SU-DHL-6 (cell line): ENCODE measurements at regions not wholly inside any gene's neighbourhood (a gene's known extent, or its start where the extent isn't known, plus 50 kb on each side); places are given as distances from the start of the nearest gene placed in this dataset.

Source experiments
- H2AFZ ChIP-seq: fragments of 200-600 bp; sonication (generic); 2 replicates; pipeline ENCODE4 v1.6.1; 2014; ENCODE audit warnings: low read depth, mild to moderate bottlenecking, moderate library complexity, mixed read lengths, antibody characterized with exemption, low read length; ENCODE audit not compliant: severe bottlenecking
- H3F3A ChIP-seq: fragments of 200-600 bp; shearing (Covaris generic); 2 replicates; pipeline ENCODE4 v1.6.0; 2016; ENCODE audit warnings: antibody characterized with exemption, mild to moderate bottlenecking; ENCODE audit not compliant: insufficient read depth
- H3K27ac ChIP-seq: fragments of 200-600 bp; sonication (generic); 2 replicates; pipeline ENCODE4 v1.5.1; 2016; ENCODE audit warnings: low read depth, mild to moderate bottlenecking, low read length, moderate library complexity, mixed read lengths
- H3K27me3 ChIP-seq: fragments of 200-600 bp; sonication (generic), shearing (Covaris generic); 2 replicates; pipeline ENCODE4 v1.6.0; 2014; ENCODE audit warnings: mild to moderate bottlenecking, low read length
- H3K36me3 ChIP-seq: fragments of 200-600 bp; sonication (generic); 2 replicates; pipeline ENCODE4 v1.6.1; 2014; ENCODE audit warnings: mild to moderate bottlenecking, low read length, mixed read lengths
- H3K4me2 ChIP-seq: fragments of 300-600, 200-600 bp; shearing (Covaris generic), sonication (generic); 2 replicates; pipeline ENCODE4 v1.6.0; 2014; ENCODE audit warnings: low read length, low read depth, mild to moderate bottlenecking; ENCODE audit not compliant: poor library complexity, severe bottlenecking
- H3K4me3 ChIP-seq: fragments of 200-600 bp; sonication (generic); 2 replicates; pipeline ENCODE4 v1.5.1; 2014; ENCODE audit warnings: antibody characterized with exemption, low read length, mild to moderate bottlenecking, mixed read lengths; ENCODE audit not compliant: insufficient read depth, poor library complexity, severe bottlenecking
- H3K79me2 ChIP-seq: fragments of 200-600 bp; sonication (generic); 2 replicates; pipeline ENCODE4 v1.6.1; 2014; ENCODE audit warnings: mild to moderate bottlenecking, low read length, moderate library complexity; ENCODE audit not compliant: insufficient read depth
- H3K9ac ChIP-seq: fragments of 200-600 bp; sonication (generic); 2 replicates; pipeline ENCODE4 v1.7.0; 2014; ENCODE audit warnings: mild to moderate bottlenecking, low read length
- H3K9me2 ChIP-seq: fragments of 200-600 bp; sonication (generic); replicated peaks from 2 replicates; pipeline ENCODE4 v1.6.1; 2014; ENCODE audit warnings: low read length; ENCODE audit not compliant: insufficient read depth
- H3K9me3 ChIP-seq: fragments of 200-600 bp; sonication (generic); 2 replicates; pipeline ENCODE4 v1.6.1; 2014; ENCODE audit warnings: low read length, mixed read lengths; ENCODE audit not compliant: insufficient read depth
- H4K20me1 ChIP-seq: fragments of 200-600 bp; sonication (generic); 2 replicates; pipeline ENCODE4 v1.6.1; 2014; ENCODE audit warnings: low read depth, mild to moderate bottlenecking, antibody characterized with exemption, low read length, moderate library complexity, mixed read lengths
- EZH2phosphoT487 ChIP-seq: fragments of 200-600 bp; sonication (generic), shearing (Covaris generic); conservative IDR thresholded peaks from 2 replicates; pipeline ENCODE4 v1.6.1; 2018; ENCODE audit warnings: mild to moderate bottlenecking, antibody characterized with exemption, low read length, moderate library complexity, mixed read lengths
- TF ChIP-seq, protein P1 (sequence below): fragments of 200-600 bp; sonication (generic); IDR thresholded peaks from one replicate; pipeline ENCODE4 v1.5.1; 2017; ENCODE audit warnings: antibody characterized with exemption, mild to moderate bottlenecking, low read length, moderate library complexity; ENCODE audit not compliant: insufficient read depth, poor library complexity, severe bottlenecking

DNA sequence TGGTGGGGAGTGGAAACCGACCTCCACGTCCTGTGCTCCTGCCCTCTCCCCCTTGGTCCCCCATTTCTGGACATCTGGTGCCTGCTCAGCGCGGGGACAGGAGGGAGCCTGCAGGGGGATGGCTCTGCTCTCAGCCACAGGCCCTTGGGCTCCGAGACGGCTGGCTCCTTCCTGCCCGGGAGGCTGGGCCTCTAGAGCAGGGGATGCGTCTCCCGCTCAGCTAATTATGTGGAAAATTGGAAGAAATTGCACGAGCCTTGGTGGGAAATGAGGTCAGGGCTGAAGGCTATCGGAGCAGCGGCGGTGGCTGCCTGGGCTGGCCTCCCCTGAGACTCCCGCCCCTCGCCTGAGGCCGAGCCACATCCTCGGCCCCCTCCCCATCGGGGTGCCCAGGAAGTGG lies 154.6 kb upstream of the CIBAR2 start:
- no peaks in the 10 kb centered on the region for H3K9me3 ChIP-seq
- no peaks in the 10 kb centered on the region for H3K9me2 ChIP-seq
- H3K27me3 ChIP-seq: no peaks in the 10 kb centered on the region
- no peak overlapping the region for H3K4me2 ChIP-seq
- H3F3A ChIP-seq: no peaks in the 10 kb centered on the region
- H3K36me3 ChIP-seq: no peaks in the 10 kb centered on the region
- H4K20me1 ChIP-seq: no peaks in the 10 kb centered on the region
- no peak overlapping the region for H3K27ac ChIP-seq
- H2AFZ ChIP-seq: no peak overlapping the region
- H3K4me3 ChIP-seq: no peak overlapping the region
- TF ChIP-seq EZH2phosphoT487: no peak
- TF ChIP-seq, protein P1, sequence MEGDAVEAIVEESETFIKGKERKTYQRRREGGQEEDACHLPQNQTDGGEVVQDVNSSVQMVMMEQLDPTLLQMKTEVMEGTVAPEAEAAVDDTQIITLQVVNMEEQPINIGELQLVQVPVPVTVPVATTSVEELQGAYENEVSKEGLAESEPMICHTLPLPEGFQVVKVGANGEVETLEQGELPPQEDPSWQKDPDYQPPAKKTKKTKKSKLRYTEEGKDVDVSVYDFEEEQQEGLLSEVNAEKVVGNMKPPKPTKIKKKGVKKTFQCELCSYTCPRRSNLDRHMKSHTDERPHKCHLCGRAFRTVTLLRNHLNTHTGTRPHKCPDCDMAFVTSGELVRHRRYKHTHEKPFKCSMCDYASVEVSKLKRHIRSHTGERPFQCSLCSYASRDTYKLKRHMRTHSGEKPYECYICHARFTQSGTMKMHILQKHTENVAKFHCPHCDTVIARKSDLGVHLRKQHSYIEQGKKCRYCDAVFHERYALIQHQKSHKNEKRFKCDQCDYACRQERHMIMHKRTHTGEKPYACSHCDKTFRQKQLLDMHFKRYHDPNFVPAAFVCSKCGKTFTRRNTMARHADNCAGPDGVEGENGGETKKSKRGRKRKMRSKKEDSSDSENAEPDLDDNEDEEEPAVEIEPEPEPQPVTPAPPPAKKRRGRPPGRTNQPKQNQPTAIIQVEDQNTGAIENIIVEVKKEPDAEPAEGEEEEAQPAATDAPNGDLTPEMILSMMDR: no peak
- no peaks in the 10 kb centered on the region for H3K79me2 ChIP-seq
- H3K9ac ChIP-seq: no peak overlapping the region

DNA sequence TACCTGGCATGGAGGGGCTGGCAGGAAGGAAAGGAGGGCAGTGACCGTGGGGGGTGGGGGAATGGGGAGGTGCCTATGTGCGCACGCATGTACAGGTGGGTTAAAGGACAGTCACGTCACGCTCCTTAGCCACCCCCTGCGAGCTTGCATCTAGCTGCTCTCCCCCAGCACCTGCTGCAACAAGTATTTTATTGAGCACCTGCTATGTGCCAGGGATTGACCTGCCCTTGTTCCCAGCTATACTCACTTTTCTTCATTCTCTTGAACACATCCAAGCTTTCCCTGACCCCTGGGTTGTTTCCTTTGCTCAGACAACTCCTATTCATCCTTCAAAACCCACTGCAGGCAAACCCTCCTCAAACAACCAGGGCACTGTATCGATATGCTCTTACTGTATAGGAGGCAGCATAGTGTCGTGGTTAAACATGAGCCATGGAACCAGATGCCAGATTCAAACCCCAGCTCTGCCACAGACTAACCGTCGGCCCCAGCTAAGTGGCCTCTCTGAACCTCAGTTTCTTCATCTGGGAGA lies 155.2 kb upstream of the CIBAR2 start:
- Histone ChIP-seq H3K4me2 (no peak overlapping the region), H3K9me3 (no peaks in the 10 kb centered on the region), H3K79me2 (no peaks in the 10 kb centered on the region), H4K20me1 (no peaks in the 10 kb centered on the region), H3K36me3 (no peaks in the 10 kb centered on the region), H3K9me2 (no peaks in the 10 kb centered on the region), H3K27ac (no peak overlapping the region), H2AFZ (no peak overlapping the region), H3K4me3 (no peak overlapping the region), H3K9ac (no peak overlapping the region), H3K27me3 (no peaks in the 10 kb centered on the region), H3F3A (no peaks in the 10 kb centered on the region)
- no peak for TF ChIP-seq EZH2phosphoT487
- TF ChIP-seq, protein P1: no peak

DNA sequence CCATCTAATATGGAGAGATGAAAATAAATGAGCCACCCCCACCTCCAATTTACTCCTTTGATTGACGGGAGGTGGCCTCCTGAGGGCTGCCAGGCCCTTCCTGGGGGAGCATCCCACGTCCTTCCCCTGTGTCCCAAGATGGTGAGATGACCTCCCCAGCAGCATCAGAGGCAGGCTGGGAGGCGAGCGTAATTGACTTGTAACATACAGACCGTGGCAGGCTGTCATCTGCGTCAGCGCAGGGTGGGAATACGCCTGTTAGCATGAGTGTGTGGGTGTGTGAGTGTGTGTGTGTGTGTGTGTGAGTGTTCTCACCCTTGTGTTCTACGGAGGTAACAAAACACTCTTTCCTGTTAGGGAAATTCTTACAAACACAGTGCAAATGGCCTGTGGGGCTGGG lies 156.9 kb upstream of the CIBAR2 start:
- no peaks in the 10 kb centered on the region for H3F3A ChIP-seq
- H4K20me1 ChIP-seq: no peaks in the 10 kb centered on the region
- H3K79me2 ChIP-seq: no peaks in the 10 kb centered on the region
- H3K27me3 ChIP-seq: no peaks in the 10 kb centered on the region
- no peaks in the 10 kb centered on the region for H3K36me3 ChIP-seq
- H3K9ac ChIP-seq: no peak overlapping the region
- H3K27ac ChIP-seq: no peak overlapping the region
- no peak for TF ChIP-seq EZH2phosphoT487
- TF ChIP-seq, protein P1: no peak
- no peaks in the 10 kb centered on the region for H3K9me3 ChIP-seq
- no peak overlapping the region for H2AFZ ChIP-seq
- H3K4me3 ChIP-seq: no peak overlapping the region
- H3K4me2 ChIP-seq: no peak overlapping the region
- no peaks in the 10 kb centered on the region for H3K9me2 ChIP-seq
